ENCODE measurements at regions not wholly inside any gene's neighbourhood (a gene's known extent, or its start where the extent isn't known, plus 50 kb on each side); places are given as distances from the start of the nearest gene placed in this dataset.

- no peak overlapping the region for H2BK15ac ChIP-seq (ENCODE audit: low read length)
- WGBS, 2 donors (ENCODE audit: extremely low coverage in 2 of 2, insufficient read length in 2 of 2, insufficient replicate concordance in 1 of 2): no CpG with 5 or more reads among the region's 8 CpGs
- no peak overlapping the region for H2BK5ac ChIP-seq (ENCODE audit: low read length)
- no peak overlapping the region for H3K4ac ChIP-seq (ENCODE audit: low read length)
- H3K27me3 ChIP-seq (ENCODE audit: control insufficient read depth in 3 of 3, insufficient read depth in 3 of 3, low read depth in 1 of 3, low read length in 3 of 3): no peaks in the 10 kb centered on the region
- H2AK5ac ChIP-seq (ENCODE audit: low read depth, low read length): no peak overlapping the region
- H3K9me3 ChIP-seq (replicated peaks in 1 of 2; ENCODE audit: control insufficient read depth in 2 of 2, insufficient read depth in 1 of 2, low read depth in 1 of 2, low read length in 2 of 2): no peaks in the 10 kb centered on the region
- H3K4me3 ChIP-seq (ENCODE audit: low read length in 2 of 2): no peak overlapping the region
- H3K18ac ChIP-seq (ENCODE audit: low read length): no peak overlapping the region
- no peak overlapping the region for H3K27ac ChIP-seq (replicated peaks; ENCODE audit: low read length)
- DNase-seq (ENCODE audit: low spot score): no peak
- no peak overlapping the region for H4K91ac ChIP-seq (ENCODE audit: low read depth, low read length, poor library complexity)
- no peak overlapping the region for H3K4me2 ChIP-seq (ENCODE audit: insufficient read depth, low read length, poor library complexity, severe bottlenecking)
- no peak overlapping the region for H3K9ac ChIP-seq (ENCODE audit: low read depth, low read length, poor library complexity)
- H3K79me1 ChIP-seq (ENCODE audit: low read depth, low read length): no peaks in the 10 kb centered on the region
- no peak overlapping the region for H2BK120ac ChIP-seq (ENCODE audit: low read depth, low read length)
- H3K4me1 ChIP-seq (ENCODE audit: control insufficient read depth in 2 of 2, insufficient read depth in 1 of 2, low read depth in 1 of 2, low read length in 2 of 2): peaks cover 0 to 3% of the 10 kb centered on the region in 2 donors
- no peak overlapping the region for H3K23ac ChIP-seq (ENCODE audit: low read depth, low read length, poor library complexity)
- H4K8ac ChIP-seq (ENCODE audit: low read depth, low read length): no peak overlapping the region
- no peak overlapping the region for H3K14ac ChIP-seq (ENCODE audit: low read length)
- H3K36me3 ChIP-seq (replicated peaks in 1 of 2; ENCODE audit: control insufficient read depth in 2 of 2, insufficient read depth in 2 of 2, low read length in 2 of 2): no peaks in the 10 kb centered on the region
- H2AFZ ChIP-seq (ENCODE audit: low read length): no peak overlapping the region
- H2BK12ac ChIP-seq (ENCODE audit: low read length): no peak overlapping the region
Observed at GRCh38 chr11:15473954-15474837, 359.5 kb downstream of the INSC start.

GRCh38 chr11:15476371-15476917 is 361.7 kb downstream of the INSC start:
- Histone ChIP-seq H2BK15ac (ENCODE audit: low read length) (no peak overlapping the region), H3K36me3 (replicated peaks in 1 of 2; ENCODE audit: control insufficient read depth in 2 of 2, insufficient read depth in 2 of 2, low read length in 2 of 2) (no peaks in the 10 kb centered on the region)

GRCh38 chr11:15481871-15482270 is 367.1 kb downstream of the INSC start:
- Histone ChIP-seq H2BK5ac (ENCODE audit: low read length) (no peak overlapping the region), H3K4me1 (ENCODE audit: control insufficient read depth in 2 of 2, insufficient read depth in 1 of 2, low read depth in 1 of 2, low read length in 2 of 2) (no peaks in the 10 kb centered on the region), H3K4me2 (ENCODE audit: insufficient read depth, low read length, poor library complexity, severe bottlenecking) (no peak overlapping the region), H3K23ac (ENCODE audit: low read depth, low read length, poor library complexity) (no peak overlapping the region), H4K8ac (ENCODE audit: low read depth, low read length) (no peak overlapping the region), H3K79me1 (ENCODE audit: low read depth, low read length) (no peaks in the 10 kb centered on the region), H3K27ac (replicated peaks; ENCODE audit: low read length) (no peak overlapping the region), H3K9me3 (replicated peaks in 1 of 2; ENCODE audit: control insufficient read depth in 2 of 2, insufficient read depth in 1 of 2, low read depth in 1 of 2, low read length in 2 of 2) (no peaks in the 10 kb centered on the region), H3K14ac (ENCODE audit: low read length) (no peak overlapping the region), H2AFZ (ENCODE audit: low read length) (no peak overlapping the region), H2BK12ac (ENCODE audit: low read length) (no peak overlapping the region), H2BK120ac (ENCODE audit: low read depth, low read length) (no peak overlapping the region), H2BK15ac (ENCODE audit: low read length) (no peak overlapping the region), H2AK5ac (ENCODE audit: low read depth, low read length) (no peak overlapping the region), H3K18ac (ENCODE audit: low read length) (no peak overlapping the region), H3K4ac (ENCODE audit: low read length) (no peak overlapping the region), H3K36me3 (replicated peaks in 1 of 2; ENCODE audit: control insufficient read depth in 2 of 2, insufficient read depth in 2 of 2, low read length in 2 of 2) (no peaks in the 10 kb centered on the region), H3K4me3 (ENCODE audit: low read length in 2 of 2) (no peak overlapping the region), H3K9ac (ENCODE audit: low read depth, low read length, poor library complexity) (no peak overlapping the region), H4K91ac (ENCODE audit: low read depth, low read length, poor library complexity) (no peak overlapping the region), H3K27me3 (ENCODE audit: control insufficient read depth in 3 of 3, insufficient read depth in 3 of 3, low read depth in 1 of 3, low read length in 3 of 3) (no peaks in the 10 kb centered on the region)
- WGBS, 2 donors (ENCODE audit: extremely low coverage in 2 of 2, insufficient read length in 2 of 2, insufficient replicate concordance in 1 of 2): no CpG with 5 or more reads among the region's 2 CpGs
- DNase-seq (ENCODE audit: low spot score): no peak

More at GRCh38 chr11:15476371-15476917, 361.7 kb downstream of the INSC start:
- Histone ChIP-seq H3K27me3 (ENCODE audit: control insufficient read depth in 3 of 3, insufficient read depth in 3 of 3, low read depth in 1 of 3, low read length in 3 of 3) (no peaks in the 10 kb centered on the region), H3K18ac (ENCODE audit: low read length) (no peak overlapping the region), H2BK12ac (ENCODE audit: low read length) (no peak overlapping the region), H3K14ac (ENCODE audit: low read length) (no peak overlapping the region), H3K9ac (ENCODE audit: low read depth, low read length, poor library complexity) (no peak overlapping the region), H3K27ac (replicated peaks; ENCODE audit: low read length) (no peak overlapping the region), H3K4me3 (ENCODE audit: low read length in 2 of 2) (no peak overlapping the region), H3K4me2 (ENCODE audit: insufficient read depth, low read length, poor library complexity, severe bottlenecking) (no peak overlapping the region), H3K79me1 (ENCODE audit: low read depth, low read length) (no peaks in the 10 kb centered on the region), H3K4me1 (ENCODE audit: control insufficient read depth in 2 of 2, insufficient read depth in 1 of 2, low read depth in 1 of 2, low read length in 2 of 2) (peaks cover 0 to 3% of the 10 kb centered on the region in 2 donors), H3K4ac (ENCODE audit: low read length) (no peak overlapping the region), H3K23ac (ENCODE audit: low read depth, low read length, poor library complexity) (no peak overlapping the region), H4K8ac (ENCODE audit: low read depth, low read length) (no peak overlapping the region), H4K91ac (ENCODE audit: low read depth, low read length, poor library complexity) (no peak overlapping the region), H2AFZ (ENCODE audit: low read length) (no peak overlapping the region), H2BK120ac (ENCODE audit: low read depth, low read length) (no peak overlapping the region), H3K9me3 (replicated peaks in 1 of 2; ENCODE audit: control insufficient read depth in 2 of 2, insufficient read depth in 1 of 2, low read depth in 1 of 2, low read length in 2 of 2) (no peaks in the 10 kb centered on the region), H2AK5ac (ENCODE audit: low read depth, low read length) (no peak overlapping the region), H2BK5ac (ENCODE audit: low read length) (no peak overlapping the region)
- no CpG with 5 or more reads among the region's 5 CpGs for WGBS, 2 donors (ENCODE audit: extremely low coverage in 2 of 2, insufficient read length in 2 of 2, insufficient replicate concordance in 1 of 2)
- DNase-seq (ENCODE audit: low spot score): no peak

- Histone ChIP-seq H3K23ac (ENCODE audit: low read depth, low read length, poor library complexity) (no peak overlapping the region), H4K8ac (ENCODE audit: low read depth, low read length) (no peak overlapping the region), H3K14ac (ENCODE audit: low read length) (no peak overlapping the region), H2BK12ac (ENCODE audit: low read length) (no peak overlapping the region), H3K36me3 (replicated peaks in 1 of 2; ENCODE audit: control insufficient read depth in 2 of 2, insufficient read depth in 2 of 2, low read length in 2 of 2) (no peaks in the 10 kb centered on the region), H2AK5ac (ENCODE audit: low read depth, low read length) (no peak overlapping the region), H3K4me3 (ENCODE audit: low read length in 2 of 2) (no peak overlapping the region), H2BK120ac (ENCODE audit: low read depth, low read length) (no peak overlapping the region), H3K4ac (ENCODE audit: low read length) (no peak overlapping the region), H3K4me1 (ENCODE audit: control insufficient read depth in 2 of 2, insufficient read depth in 1 of 2, low read depth in 1 of 2, low read length in 2 of 2) (no peaks in the 10 kb centered on the region), H2BK15ac (ENCODE audit: low read length) (no peak overlapping the region), H3K79me1 (ENCODE audit: low read depth, low read length) (no peaks in the 10 kb centered on the region), H4K91ac (ENCODE audit: low read depth, low read length, poor library complexity) (no peak overlapping the region), H3K9me3 (replicated peaks in 1 of 2; ENCODE audit: control insufficient read depth in 2 of 2, insufficient read depth in 1 of 2, low read depth in 1 of 2, low read length in 2 of 2) (no peaks in the 10 kb centered on the region), H3K9ac (ENCODE audit: low read depth, low read length, poor library complexity) (no peak overlapping the region), H2BK5ac (ENCODE audit: low read length) (no peak overlapping the region), H3K4me2 (ENCODE audit: insufficient read depth, low read length, poor library complexity, severe bottlenecking) (no peak overlapping the region), H2AFZ (ENCODE audit: low read length) (no peak overlapping the region), H3K27ac (replicated peaks; ENCODE audit: low read length) (no peak overlapping the region), H3K18ac (ENCODE audit: low read length) (no peak overlapping the region), H3K27me3 (ENCODE audit: control insufficient read depth in 3 of 3, insufficient read depth in 3 of 3, low read depth in 1 of 3, low read length in 3 of 3) (no peaks in the 10 kb centered on the region)
- no CpG with 5 or more reads among the region's 1 CpG for WGBS, 2 donors (ENCODE audit: extremely low coverage in 2 of 2, insufficient read length in 2 of 2, insufficient replicate concordance in 1 of 2)
- DNase-seq (ENCODE audit: low spot score): no peak
Observed at GRCh38 chr11:15483205-15483604, 368.5 kb downstream of the INSC start.

All from neuronal stem cell (in vitro differentiated cells).